GM21381 (cell line): ENCODE measurements at regions not wholly inside any gene's neighbourhood (a gene's known extent, or its start where the extent isn't known, plus 50 kb on each side); places are given as distances from the start of the nearest gene placed in this dataset.

ENCODE experiments used
- ATAC-seq: cut with Tn5 transposase; IDR thresholded peaks from one replicate; pipeline ENCODE4 v1.9.1; 2021; ENCODE audit warnings: mild to moderate bottlenecking, moderate library complexity; ENCODE audit not compliant: unreplicated experiment

DNA sequence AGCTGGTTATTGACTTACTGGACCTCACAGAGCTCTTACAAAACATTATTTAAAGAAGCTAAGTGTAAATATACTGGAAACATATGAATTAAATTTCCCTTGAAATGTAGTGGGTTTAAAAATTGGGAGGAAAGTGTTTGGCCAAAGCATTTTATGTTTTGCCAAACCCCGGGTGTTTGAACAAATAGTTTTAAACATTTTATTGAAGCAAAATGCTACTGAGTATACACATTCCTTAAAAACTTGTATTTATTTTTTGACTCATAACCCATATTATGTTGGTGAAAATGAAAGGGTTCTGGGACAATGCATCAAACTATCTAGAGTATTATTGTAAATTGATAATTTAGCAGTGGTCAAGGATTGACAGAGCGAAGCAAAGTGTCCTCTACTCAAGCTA lies 1048.5 kb downstream of the SLC6A15 start:
- no peak for ATAC-seq

- ATAC-seq, result no peak
Observed at GRCh38 chr12:83859021-83859420, 1053.6 kb downstream of the SLC6A15 start.

DNA sequence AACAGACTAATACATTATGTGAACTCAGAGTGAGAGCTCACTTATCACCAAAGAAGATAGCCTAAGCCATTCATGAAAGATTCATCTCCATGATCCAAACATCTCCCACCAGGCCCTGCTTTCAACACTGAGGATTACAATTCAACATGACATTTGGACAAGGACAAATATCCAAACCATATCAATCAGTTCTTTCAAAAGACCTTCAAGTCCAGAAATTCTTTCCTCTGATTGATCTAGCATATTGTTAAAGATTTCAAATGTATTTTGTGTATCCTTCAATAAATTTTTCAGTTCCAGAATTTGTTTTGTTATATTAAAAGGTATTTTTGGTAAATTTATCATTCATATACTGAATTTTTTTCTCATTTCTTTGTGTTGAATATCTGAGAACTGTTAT lies 1055.8 kb downstream of the SLC6A15 start:
- no peak for ATAC-seq

GRCh38 chr12:83850531-83850930 lies 1062.1 kb downstream of the SLC6A15 start:
- no peak for ATAC-seq

DNA sequence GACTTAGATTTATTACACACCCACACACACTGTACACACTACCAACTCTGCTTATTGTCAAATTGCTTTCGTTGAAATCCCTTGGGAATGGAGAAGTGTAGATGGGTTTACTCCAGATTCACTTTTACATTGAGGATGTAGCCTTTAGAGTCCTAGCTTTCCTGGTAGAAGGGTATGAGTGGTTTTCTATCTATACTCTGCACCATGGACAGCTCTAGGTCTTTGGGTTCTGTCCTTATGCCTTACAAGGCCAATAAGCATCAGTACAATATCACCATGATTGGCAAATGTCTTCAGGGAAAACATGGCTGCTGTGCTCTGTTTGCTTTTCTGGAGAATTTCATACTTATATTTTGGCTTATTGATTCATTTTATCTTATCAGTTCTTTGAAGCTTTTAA lies 1063.9 kb downstream of the SLC6A15 start:
- no peak for ATAC-seq

DNA sequence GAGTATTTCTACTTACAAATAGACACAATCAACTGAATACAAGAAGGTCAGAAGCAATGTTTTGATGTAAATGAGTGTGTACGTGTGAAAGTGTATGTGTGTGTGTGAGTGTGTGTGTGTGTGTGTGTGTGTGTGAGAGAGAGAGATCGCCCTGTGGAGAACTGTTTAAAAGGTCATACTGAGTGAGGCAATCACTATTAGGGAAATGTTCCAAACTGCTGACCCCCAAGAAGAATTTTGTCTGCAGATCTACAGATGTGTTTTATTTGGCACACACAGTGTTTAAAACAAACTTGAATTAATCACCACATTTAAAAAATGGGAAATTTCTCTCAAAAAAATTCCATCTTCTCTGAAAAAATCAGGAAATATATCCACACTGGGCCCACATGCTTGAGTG lies 1069.1 kb downstream of the SLC6A15 start:
- no peak for ATAC-seq

GRCh38 chr12:83841620-83842019 lies 1071.0 kb downstream of the SLC6A15 start:
- ATAC-seq, result no peak

DNA sequence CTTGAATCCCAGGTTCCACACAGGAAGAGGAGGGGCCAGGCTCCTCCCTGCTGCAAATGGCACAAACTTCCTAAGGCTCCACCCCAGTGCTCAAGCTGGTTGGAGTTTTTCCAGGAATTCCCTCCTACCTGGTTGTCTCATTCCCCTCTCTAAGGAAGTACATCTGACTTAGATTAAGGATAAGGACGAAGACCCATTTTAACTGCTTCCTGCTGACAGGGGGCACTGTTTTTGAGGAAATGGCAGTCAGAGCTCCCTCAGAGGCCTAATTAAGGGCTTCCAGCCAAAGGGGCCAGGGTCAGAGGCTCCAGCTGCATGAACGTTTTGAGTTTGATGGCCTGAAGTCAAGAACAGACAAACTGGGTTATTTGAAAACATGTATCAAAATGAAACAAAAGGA lies 1084.7 kb downstream of the SLC6A15 start:
- ATAC-seq, result no peak

- ATAC-seq, result no peak
Observed at GRCh38 chr12:83827193-83827592, 1085.4 kb downstream of the SLC6A15 start.

GRCh38 chr12:83826112-83826511 lies 1086.5 kb downstream of the SLC6A15 start:
- peak; percentile 65 for ATAC-seq

DNA sequence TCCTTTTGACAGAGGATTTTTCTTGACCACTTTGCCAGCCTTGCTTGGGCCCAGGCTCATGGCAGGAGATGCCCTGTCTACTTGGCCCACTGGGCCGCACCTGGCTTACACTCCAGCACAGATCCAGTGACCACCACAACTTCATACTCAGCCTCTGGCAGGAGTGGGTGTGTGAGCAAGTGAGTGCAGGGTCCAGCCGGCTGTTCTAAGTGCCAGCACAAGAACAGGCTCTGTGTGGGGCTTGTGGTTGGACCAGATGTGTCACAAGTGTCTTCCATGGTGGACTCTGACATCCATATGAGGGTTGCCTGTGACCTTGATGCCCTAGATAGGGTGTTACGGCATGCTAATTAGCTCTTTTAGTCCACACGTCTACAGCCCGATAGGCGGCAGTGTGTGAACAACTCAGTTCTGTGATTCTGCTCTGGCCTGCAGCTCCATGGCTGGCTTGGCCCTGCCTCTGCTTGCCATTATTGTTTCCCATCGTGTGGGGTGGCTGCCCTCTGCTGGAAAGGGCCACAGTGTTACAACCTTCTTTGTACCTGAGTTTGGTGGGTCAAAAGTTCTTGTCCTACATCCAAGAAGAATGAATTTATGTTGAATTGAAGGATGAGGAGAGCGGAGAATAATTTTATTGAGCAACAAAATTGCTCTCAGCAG lies 1089.1 kb downstream of the SLC6A15 start:
- ATAC-seq, result peak; percentile 94

DNA sequence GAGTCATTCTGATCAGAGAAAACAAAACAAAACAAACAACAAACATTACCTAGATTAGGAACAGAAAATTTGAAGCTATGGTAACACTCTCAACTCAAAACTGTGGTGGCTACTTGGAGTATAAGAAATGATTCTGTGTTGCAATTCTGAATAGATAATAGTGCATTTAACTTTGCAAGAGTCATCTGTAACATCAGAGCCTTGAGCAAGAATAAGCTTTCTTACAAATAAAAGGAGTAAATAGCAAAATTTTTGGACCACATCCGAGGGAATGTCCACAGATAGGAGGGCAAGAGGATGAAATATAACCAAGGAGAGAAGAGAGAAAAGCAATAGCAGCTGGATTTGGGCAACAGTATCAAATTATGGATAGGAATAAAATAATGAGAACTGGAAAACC lies 1090.6 kb downstream of the SLC6A15 start:
- no peak for ATAC-seq

DNA sequence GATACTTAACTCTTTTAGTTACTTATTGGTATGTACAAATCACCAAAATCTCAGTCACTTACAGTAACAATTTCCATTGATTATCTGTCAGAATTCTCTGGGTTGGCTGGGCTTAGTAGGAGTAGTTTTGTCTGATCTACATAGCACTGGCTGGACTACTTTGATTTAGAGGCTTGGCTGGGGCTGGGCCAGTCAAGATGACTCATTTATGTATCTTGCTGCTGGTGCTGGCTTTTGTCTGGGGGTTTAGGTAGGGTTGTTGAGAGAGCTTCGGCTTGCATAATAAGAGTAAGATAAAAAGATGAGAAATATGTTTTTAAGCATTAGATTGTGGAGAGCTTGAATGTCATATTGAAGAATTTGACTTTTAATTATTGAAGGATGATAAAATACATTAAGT lies 1093.7 kb downstream of the SLC6A15 start:
- ATAC-seq, result no peak

DNA sequence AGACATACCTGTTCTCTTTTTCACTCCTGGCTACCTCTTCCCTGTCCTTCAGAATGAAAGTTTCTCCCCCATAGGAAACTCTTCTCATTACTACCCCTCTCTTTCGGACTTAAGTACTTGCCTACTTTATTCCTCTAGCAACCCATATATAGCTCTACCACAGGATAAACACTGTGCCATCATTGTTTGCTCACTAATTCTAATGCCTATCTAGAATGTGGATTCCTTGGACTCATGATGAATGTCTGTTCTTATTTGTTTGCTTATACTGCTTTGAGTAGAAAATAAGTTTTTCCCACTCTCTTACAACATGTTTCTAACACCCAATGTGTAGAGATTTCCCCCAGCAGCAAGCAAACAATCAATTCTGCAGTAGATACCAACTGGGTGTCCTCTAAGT lies 1094.9 kb downstream of the SLC6A15 start:
- ATAC-seq, result no peak

DNA sequence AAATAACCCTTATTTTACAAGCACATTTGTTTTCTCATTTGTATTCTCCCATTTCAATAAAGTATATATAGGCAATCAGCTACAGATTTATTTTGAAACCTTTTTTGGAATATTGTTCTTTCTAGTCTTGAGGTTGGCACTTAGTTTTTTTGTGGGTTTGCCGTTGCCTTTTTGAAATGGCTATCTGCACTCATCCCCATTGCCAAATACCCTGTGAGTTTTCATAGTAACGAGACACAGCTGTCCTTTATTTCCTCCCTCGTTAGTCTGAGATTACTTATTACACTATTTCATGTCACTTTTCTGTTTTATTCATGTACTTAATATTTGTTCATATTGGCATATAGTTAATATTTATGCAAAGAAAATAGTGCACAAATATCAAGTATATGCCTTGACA lies 1104.0 kb downstream of the SLC6A15 start:
- ATAC-seq, result no peak

GRCh38 chr12:83807871-83808270 lies 1104.7 kb downstream of the SLC6A15 start:
- no peak for ATAC-seq

DNA sequence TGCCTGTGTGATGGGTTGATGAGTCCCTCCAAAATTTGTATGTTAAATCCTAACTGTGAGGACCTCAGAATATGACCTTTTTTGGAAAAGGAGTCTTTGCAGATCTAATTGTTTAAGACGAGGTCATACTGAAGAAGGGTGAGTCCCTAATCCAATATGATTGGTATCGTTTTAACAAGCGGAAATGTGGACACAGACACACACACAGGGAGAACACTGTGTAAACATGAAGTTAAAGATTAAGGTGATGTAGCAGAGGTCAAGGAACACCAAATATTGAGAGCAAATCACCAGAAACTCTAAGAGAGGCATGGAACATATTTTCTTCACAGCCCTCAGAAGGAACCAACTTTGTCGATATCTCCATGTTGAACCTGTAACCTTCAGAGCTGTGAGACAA lies 1106.7 kb downstream of the SLC6A15 start:
- no peak for ATAC-seq

DNA sequence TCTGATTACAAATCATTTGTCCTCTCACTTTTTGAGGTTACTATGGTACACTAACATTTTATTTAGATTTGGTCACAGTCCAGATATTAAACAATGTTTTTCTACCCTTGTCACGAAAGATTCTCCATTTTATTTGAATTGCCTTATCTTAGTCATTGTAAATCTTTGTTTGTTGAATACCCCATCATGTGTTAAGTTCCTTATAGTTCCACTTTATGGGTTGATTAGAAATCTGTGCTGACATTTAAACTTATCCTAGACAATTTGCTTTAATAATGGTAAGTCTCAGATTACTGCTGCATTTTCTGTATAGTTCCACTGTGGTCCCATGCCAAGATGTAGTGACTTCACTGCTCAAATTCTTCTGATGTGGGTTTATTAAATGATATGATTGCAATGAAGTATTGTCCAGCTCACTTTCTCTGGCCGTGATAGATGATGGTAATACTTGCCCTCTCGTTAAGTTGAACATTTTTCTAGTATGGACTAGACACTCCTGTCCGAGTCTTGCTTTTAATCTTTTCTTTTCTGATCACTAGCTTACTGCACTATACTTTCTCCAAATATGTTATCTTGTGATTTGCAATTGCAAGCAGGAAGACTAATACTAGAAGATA lies 1107.3 kb downstream of the SLC6A15 start:
- ATAC-seq, result no peak

DNA sequence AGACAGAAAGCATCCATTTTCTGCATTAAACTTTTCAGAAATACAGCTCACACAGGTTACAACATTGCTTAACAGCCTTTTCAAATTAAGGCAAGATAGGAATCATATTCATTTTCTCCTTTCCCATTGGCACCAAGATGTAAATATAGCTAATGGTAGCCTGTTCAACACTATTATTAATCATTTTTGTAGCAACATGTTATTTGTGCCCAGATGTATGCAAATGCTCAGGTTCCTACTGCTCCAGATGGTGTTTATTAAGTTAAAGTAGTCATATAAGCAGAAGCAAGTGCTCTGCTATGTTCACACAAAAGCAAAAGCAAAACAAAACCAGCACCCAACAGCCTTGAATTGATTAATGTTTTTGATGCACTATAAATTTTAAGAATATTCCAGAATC lies 1110.6 kb downstream of the SLC6A15 start:
- ATAC-seq, result no peak

- ATAC-seq, result no peak
Observed at GRCh38 chr12:83800022-83800421, 1112.6 kb downstream of the SLC6A15 start.

DNA sequence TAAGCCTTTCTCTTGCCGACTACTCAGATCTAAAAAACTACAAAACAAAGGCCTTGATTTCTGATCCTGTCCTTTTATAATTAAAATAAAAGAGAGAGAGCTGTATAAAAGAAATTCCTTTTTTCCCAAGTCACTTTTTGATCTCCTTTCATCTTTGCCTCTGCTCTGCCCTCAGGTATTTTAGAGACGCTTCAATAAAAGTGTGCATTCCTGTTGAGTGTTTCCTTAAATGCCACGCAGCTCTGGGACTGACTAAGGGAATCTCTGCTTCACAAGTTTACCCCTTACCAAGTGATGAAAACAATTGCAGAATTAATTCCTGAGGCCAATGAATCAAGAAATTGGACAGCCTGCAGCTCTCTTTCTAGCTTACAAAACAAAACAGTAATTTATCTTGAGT lies 1109.8 kb downstream of the TMTC2 start:
- no peak for ATAC-seq

DNA sequence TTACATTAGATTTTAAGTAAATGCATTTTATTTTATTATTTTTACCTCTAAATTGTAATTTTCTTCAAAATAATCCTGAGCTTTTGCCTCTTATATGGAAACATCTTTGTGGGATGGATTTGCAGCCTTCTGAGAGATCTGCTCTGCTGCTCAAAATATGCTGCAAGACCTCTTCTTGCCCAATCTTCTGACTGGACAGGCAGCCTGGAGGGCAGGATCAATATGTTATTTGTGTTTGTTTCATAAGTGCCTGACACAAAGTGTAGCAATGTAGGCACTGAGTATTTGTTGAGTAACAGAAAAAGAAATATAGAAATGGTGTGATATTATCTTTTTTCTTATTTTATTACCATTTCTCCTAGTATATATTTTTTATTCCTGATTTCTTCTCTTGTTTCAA lies 1106.9 kb downstream of the TMTC2 start:
- ATAC-seq, result no peak

DNA sequence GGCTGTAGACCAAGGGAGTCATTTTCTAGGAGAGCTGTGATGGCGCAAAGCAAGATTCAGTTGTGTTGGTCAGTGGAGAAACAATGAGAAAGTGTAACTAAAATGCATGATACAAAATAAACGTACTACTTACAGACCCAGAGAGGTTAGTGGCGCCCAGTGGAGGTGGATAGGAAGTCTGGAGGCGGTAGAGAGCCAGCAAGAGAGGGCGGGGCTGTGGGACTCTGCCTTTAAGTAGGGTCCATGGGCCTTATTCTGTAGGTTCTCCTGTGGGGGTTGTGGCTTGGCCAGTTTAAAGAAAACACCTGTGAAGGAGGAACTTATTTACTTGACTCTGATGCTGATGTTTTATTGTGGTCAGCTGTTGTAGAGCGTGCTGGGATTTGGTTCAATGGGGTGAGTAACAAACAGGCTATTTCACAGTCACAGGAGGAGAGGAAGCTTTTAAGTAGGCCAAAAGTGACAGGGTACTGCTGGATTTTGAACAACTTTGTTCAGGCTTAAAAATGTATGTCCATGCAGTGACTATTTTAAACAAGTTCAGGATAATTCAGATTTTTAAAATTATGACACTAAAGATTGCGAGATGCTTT lies 1097.7 kb downstream of the TMTC2 start:
- ATAC-seq, result no peak
